OCI-LY7 (cell line): ENCODE measurements at regions not wholly inside any gene's neighbourhood (a gene's known extent, or its start where the extent isn't known, plus 50 kb on each side); places are given as distances from the start of the nearest gene placed in this dataset.

Experiments used
- BruUV-seq: library from RNA; stranded (reverse); fragments of 400-500 nt; replicated peaks from 2 replicates; lab custom pipeline; 2021; lab: Mats Ljungman, UMichigan
- CTCF ChIA-PET: fragments of 300-600 bp; sonication (Branson Sonifier 250); formaldehyde crosslinking; loops from one replicate; lab custom pipeline; 2022; ENCODE audit warnings: antibody characterized with exemption; ENCODE audit not compliant: unreplicated experiment; lab: Charles Lee
- POLR2A ChIA-PET: fragments of 300-600 bp; sonication (Branson Sonifier 250); formaldehyde crosslinking; loops from one replicate; lab custom pipeline; 2022; ENCODE audit warnings: antibody characterized with exemption; lab: Charles Lee
- DNase-seq: peaks from one replicate; pipeline ENCODE4 v3.0.0-alpha.2; 2015; ENCODE audit warnings: low spot score
- H2AFZ ChIP-seq: fragments of 200-600 bp; sonication (generic), shearing (Covaris generic); 2 replicates; pipeline ENCODE4 v1.6.1; 2014; ENCODE audit warnings: mild to moderate bottlenecking, antibody characterized with exemption, low read length, moderate library complexity
- H3K27ac ChIP-seq: fragments of 200-600 bp; sonication (generic); 2 replicates; pipeline ENCODE4 v1.5.1; 2014; ENCODE audit warnings: mixed run types, low read depth, mild to moderate bottlenecking, moderate library complexity, low read length, inconsistent platforms; ENCODE audit not compliant: poor library complexity, severe bottlenecking
- H3K36me3 ChIP-seq: fragments of 200-600 bp; sonication (generic); 2 replicates; pipeline ENCODE4 v1.6.1; 2014; ENCODE audit warnings: mild to moderate bottlenecking, antibody characterized with exemption, low read length, moderate library complexity, mixed read lengths; ENCODE audit not compliant: insufficient read depth
- H3K4me1 ChIP-seq: fragments of 200-600 bp; sonication (generic); 2 replicates; pipeline ENCODE4 v1.5.1; 2014; ENCODE audit warnings: mild to moderate bottlenecking, low read length; ENCODE audit not compliant: insufficient read depth, poor library complexity, severe bottlenecking
- H3K4me2 ChIP-seq: fragments of 200-600 bp; sonication (generic); 2 replicates; pipeline ENCODE4 v1.6.1; 2014; ENCODE audit warnings: mild to moderate bottlenecking, low read length
- H3K4me3 ChIP-seq: fragments of 200-600 bp; sonication (generic); 2 replicates; pipeline ENCODE4 v1.5.1; 2014; ENCODE audit warnings: mild to moderate bottlenecking, low read depth, low read length; ENCODE audit not compliant: poor library complexity, severe bottlenecking
- H3K79me2 ChIP-seq: fragments of 200-600 bp; sonication (generic); 2 replicates; pipeline ENCODE4 v1.6.1; 2016; ENCODE audit warnings: low read depth, mild to moderate bottlenecking, low read length, moderate library complexity, mixed read lengths; ENCODE audit not compliant: insufficient read depth
- H3K9me2 ChIP-seq: fragments of 200-600 bp; sonication (generic); 2 replicates; pipeline ENCODE4 v1.6.1; 2016; ENCODE audit warnings: mild to moderate bottlenecking, low read length, mixed read lengths; ENCODE audit not compliant: insufficient read depth
- H3K9me3 ChIP-seq: fragments of 200-600 bp; sonication (generic); 2 replicates; pipeline ENCODE4 v1.6.1; 2014; ENCODE audit warnings: mild to moderate bottlenecking, mixed run types, low read length, mixed read lengths
- H4K20me1 ChIP-seq: fragments of 200-600 bp; sonication (generic); 2 replicates; pipeline ENCODE4 v1.6.1; 2014; ENCODE audit warnings: mild to moderate bottlenecking, antibody characterized with exemption, low read length, moderate library complexity, mixed read lengths; ENCODE audit not compliant: insufficient read depth
- CTCF ChIP-seq: fragments of 200-600 bp; sonication (generic); conservative IDR thresholded peaks from 2 replicates; pipeline ENCODE4 v1.5.1; 2014; ENCODE audit warnings: mild to moderate bottlenecking, antibody characterized with exemption, low read length, moderate library complexity, mixed read lengths
- EZH2phosphoT487 ChIP-seq: fragments of 200-600 bp; sonication (generic); IDR thresholded peaks from 2 replicates; pipeline ENCODE4 v1.6.1; 2018; ENCODE audit warnings: low read depth, borderline replicate concordance, mild to moderate bottlenecking, mixed run types, antibody characterized with exemption, low read length, moderate library complexity, mixed read lengths
- intact Hi-C: fragments of 100-400 bp; cut with micrococcal nuclease; formaldehyde crosslinking; loops from one replicate; pipeline ENCODE4 v1.10.0; 2022; ENCODE audit not compliant: unreplicated experiment

- Histone ChIP-seq H3K4me2 (no peak overlapping the region), H4K20me1 (no peaks in the 10 kb centered on the region), H3K9me3 (no peaks in the 10 kb centered on the region), H3K4me3 (no peak overlapping the region), H3K9me2 (no peaks in the 10 kb centered on the region), H3K27ac (no peak overlapping the region), H3K79me2 (no peaks in the 10 kb centered on the region), H2AFZ (no peak overlapping the region), H3K4me1 (no peaks in the 10 kb centered on the region), H3K36me3 (no peaks in the 10 kb centered on the region)
- ChIA-PET POLR2A (interaction anchor here (1.2 kb wide), 1 partner anchor 95 kb away, joined by 5 read pairs; no protein-coding TSS in a partner anchor), CTCF (no interaction called here)
- no peak for TF ChIP-seq CTCF
- TF ChIP-seq EZH2phosphoT487 = no peak
- BruUV-seq = no TSS peak
- intact Hi-C loops = no loop called here
- DNase-seq = no peak
Measured at GRCh38 chr4:185932491-185932890, 120.5 kb upstream of the SORBS2 start.

- Histone ChIP-seq H3K79me2 (no peaks in the 10 kb centered on the region), H3K36me3 (no peaks in the 10 kb centered on the region), H3K9me2 (no peaks in the 10 kb centered on the region), H3K4me2 (no peak overlapping the region), H3K9me3 (no peaks in the 10 kb centered on the region), H2AFZ (no peak overlapping the region), H4K20me1 (no peaks in the 10 kb centered on the region), H3K4me3 (no peak overlapping the region), H3K27ac (no peak overlapping the region), H3K4me1 (no peaks in the 10 kb centered on the region)
- TF ChIP-seq CTCF (no peak), EZH2phosphoT487 (no peak)
- POLR2A ChIA-PET = interaction anchor here (1.2 kb wide), 1 partner anchor 96 kb away, joined by 5 read pairs; no protein-coding TSS in a partner anchor
- DNase-seq = no peak
- intact Hi-C loops = no loop called here
- CTCF ChIA-PET = no interaction called here
- no TSS peak for BruUV-seq
Measured at GRCh38 chr4:185933078-185933581, 121.1 kb upstream of the SORBS2 start.

- Histone ChIP-seq H3K4me3 (no peak overlapping the region), H3K79me2 (no peaks in the 10 kb centered on the region), H3K4me1 (no peaks in the 10 kb centered on the region), H3K9me3 (no peaks in the 10 kb centered on the region), H3K27ac (no peak overlapping the region), H3K9me2 (no peaks in the 10 kb centered on the region), H2AFZ (no peak overlapping the region), H3K36me3 (no peaks in the 10 kb centered on the region), H4K20me1 (no peaks in the 10 kb centered on the region), H3K4me2 (no peak overlapping the region)
- BruUV-seq = no TSS peak
- TF ChIP-seq CTCF (no peak), EZH2phosphoT487 (no peak)
- ChIA-PET POLR2A (interaction anchor here (0.7 to 0.8 kb wide), 2 partner anchors 18 to 128 kb away, joined by 3 read pairs; no protein-coding TSS in a partner anchor), CTCF (no interaction called here)
- intact Hi-C loops = no loop called here
- DNase-seq = no peak
Measured at GRCh38 chr4:185936650-185937376, 124.8 kb upstream of the SORBS2 start.
